Umbilical cord (tissue), 1 donor: ENCODE measurements at regions not wholly inside any gene's neighbourhood (a gene's known extent, or its start where the extent isn't known, plus 50 kb on each side); places are given as distances from the start of the nearest gene placed in this dataset.
A peak's percentile ranks its signal among the peaks of the same experiment; 100 is the strongest.

ENCODE experiments used
- DNase-seq: peaks from one replicate; pipeline ENCODE4 v3.0.0-alpha.2; 2015; ENCODE audit warnings: low spot score

- peak; percentile 65 for DNase-seq
Measured at GRCh38 chr3:5304789-5305683, 117.5 kb downstream of the EDEM1 start.

DNA sequence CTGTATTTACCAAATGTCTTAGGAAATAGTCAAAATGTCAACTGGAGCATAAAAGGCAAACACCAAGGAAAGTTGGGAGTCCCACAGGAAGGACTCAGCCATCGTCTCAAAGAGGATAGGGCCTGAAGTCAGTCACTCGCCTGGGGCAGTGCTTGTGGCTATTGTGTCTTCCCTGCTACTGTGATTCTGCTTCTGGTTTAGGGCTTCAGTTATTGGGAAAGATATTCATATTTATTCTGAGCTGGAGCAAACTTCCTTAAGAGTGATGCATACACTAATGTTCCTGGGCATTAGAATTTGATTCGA is 118.1 kb downstream of the EDEM1 start:
- DNase-seq: no peak

DNA sequence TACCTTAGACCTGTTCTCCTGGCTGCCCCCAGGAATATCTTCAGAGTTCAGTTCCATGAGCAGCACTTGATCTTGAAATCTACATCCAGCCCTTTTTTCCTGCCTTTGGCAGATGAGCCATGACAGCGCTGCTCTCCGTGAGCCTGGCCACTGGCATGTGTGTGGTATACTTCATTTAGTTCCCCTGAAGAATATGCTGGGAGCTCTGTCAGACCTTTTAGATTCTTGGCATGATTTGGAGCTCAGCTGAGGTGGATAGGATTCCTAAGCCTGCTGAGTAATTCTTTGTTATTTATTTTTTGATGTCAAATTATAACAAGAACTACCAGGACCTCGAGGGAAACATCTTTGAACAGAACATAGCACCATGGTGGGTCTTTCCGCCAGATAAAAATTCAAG is 121.7 kb downstream of the EDEM1 start:
- DNase-seq: no peak

GRCh38 chr3:5309602-5310001 is 122.1 kb downstream of the EDEM1 start:
- DNase-seq: no peak

DNA sequence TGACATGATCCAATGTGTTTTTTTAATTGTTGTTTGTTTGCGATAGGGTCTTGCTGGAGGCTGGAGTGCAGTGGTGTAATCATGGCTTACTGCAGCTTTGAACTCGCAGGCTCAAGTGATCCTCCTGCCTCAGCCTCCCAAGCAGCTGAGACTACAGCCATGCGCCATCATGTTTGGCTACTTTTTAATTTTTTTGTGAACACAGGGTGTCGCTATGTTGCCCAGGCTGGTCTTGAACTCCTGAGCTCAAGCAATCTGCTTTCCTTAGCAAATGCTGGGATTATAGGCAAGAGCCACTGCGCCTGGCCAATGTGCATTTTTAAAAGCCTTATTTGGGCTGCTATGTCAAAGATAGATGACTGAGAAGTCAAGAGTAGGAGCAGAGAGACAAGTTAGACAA is 123.0 kb downstream of the EDEM1 start:
- DNase-seq: no peak

DNA sequence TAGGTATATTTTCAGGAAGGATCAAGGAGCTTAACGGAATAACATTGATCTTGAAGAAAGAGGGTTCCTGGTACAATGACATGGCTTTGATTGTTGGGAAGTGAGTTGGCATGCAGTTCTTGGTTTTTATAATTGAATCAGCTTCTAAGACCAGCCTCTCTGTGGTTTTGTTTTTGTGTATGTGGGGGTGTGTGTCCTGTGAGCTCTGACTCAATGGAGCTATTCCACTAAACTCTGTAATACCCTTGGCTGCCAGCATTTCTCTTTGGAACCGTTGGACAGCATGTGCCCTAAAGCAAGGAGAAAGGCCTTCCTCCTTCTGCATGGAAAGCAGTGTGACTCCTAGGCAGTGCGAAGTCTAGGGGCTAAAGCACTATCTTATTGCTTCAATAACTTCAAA is 124.8 kb downstream of the EDEM1 start:
- DNase-seq: no peak

DNA sequence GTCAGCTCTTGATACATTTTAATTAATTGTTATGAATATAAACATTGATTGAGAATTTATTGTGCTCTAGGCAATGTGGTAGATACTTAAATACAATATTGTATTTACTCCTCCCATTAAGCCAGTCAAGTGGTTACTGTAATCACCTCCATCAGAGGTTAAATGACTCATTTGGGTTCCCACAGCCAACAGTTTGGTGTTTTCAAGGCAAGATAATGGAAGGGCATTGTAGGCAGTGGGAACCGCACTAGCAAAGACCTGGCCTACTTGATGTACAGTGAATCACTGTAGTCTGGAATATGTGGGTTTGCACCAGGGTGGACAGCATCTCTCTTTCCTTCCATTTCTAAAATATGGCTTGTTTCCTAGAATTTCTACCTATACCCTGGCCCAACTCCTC is 127.4 kb downstream of the EDEM1 start:
- DNase-seq: no peak

- DNase-seq: no peak
Measured at GRCh38 chr3:5317557-5317956, 130.1 kb downstream of the EDEM1 start.

- no peak for DNase-seq
Measured at GRCh38 chr3:5319454-5319853, 131.9 kb downstream of the EDEM1 start.

GRCh38 chr3:5321666-5322340 is 134.3 kb downstream of the EDEM1 start:
- DNase-seq: no peak

GRCh38 chr3:5324780-5325179 is 137.3 kb downstream of the EDEM1 start:
- DNase-seq: no peak

GRCh38 chr3:5330152-5330810 is 142.8 kb downstream of the EDEM1 start:
- no peak for DNase-seq

GRCh38 chr3:5331567-5332269 is 144.2 kb downstream of the EDEM1 start:
- no peak for DNase-seq

- no peak for DNase-seq
Measured at GRCh38 chr3:5332270-5332956, 144.9 kb downstream of the EDEM1 start.

DNA sequence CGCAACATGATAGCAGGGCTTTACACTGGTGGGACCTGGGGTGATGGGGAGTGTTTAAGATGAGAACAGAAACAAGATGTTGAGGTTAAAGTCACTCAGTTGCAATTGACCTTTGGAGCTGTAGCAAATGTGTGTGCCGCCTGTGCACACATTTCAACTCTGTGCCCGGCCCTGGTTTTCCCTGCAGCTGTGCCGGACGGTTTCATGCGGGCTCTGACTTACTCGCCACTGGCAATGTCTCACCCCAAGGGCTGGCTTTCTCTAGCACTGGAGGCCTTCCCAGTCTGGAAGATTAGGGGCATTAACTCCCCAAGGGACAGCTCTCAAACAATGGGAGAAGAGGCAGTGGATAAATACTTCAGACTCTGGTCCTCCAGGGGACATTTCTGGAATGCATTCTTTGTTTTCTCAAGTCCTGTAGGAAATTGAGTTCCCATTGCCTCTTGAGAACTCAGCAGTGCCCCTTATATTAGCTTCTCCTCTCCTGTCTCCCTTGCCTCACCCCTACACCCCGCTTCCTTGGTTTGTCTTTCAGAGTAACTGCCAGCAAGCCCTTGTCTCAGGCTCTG is 152.5 kb downstream of the EDEM1 start:
- no peak for DNase-seq

- no peak for DNase-seq
Measured at GRCh38 chr3:5341610-5342009, 154.1 kb downstream of the EDEM1 start.

GRCh38 chr3:5343459-5343858 is 156.0 kb downstream of the EDEM1 start:
- DNase-seq: no peak

DNA sequence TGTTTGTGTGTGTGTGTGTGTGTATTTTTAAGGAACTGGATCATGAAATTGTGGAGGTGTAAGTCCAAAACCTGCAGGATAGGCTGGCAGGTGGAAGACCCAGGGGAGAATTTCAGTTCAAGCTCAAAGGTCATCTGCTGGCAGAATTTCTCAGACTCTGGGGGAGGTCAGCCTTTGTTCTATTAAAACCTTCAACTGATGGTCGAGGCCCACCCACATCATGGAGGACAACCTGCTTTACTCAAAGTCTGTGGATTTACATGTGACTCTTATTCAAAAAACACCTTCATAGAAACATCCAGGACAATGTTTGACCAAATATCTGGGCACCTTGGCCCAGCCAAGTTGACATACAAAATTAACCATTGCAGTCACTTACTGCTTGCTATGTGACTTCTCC is 157.2 kb downstream of the EDEM1 start:
- no peak for DNase-seq

DNA sequence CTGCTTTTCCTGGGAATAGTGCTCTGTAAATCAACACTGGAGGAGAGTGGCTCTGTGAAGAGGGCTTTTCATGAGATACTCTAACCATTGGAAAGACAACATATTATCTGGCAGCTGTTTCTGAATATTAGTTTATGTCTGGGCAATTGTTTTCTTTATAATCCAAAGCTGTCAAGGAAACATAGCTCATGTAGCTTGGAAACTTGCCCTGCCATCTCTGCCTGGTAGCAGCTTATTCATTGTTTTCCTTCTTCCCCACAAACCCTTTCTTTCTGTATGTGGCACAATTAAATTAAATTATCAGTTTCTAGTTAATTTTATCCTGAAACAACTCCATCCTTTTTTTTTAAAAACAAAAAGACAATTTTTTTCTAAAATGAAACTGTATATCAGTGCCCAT is 160.0 kb downstream of the EDEM1 start:
- no peak for DNase-seq

DNA sequence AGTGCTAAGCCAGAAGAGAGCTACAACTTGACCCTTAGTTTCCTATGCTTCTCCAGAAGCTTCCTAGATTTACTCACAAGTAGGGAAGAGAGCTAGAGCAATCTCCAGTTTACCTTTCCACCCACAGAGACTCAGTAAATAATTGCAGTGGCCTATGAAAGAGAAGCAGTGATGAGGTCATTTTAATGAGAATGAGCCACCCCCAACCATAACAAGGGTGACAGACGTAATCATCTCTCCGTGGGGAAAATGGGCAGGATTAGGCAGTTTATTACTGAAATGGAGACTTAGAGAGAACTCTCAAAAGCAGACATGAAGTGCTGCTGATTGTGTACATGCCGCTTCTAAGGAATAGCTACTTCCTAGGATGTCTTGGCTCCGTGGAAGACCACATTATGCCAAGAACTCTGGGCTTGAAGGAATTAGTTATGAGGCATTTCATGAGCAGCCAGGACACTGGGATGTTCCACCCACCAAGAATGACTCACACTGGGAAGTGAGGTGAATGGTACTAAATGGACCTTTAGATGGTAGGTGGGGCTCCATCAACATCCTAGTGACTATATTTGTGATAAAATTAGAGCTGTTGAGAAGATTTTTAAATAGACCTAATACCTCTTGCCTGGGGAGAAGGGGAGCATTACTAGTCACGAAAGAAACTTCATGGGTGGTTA is 160.9 kb downstream of the EDEM1 start:
- no peak for DNase-seq

GRCh38 chr3:5349343-5349742 is 161.8 kb downstream of the EDEM1 start:
- no peak for DNase-seq
